Peyer's patch (tissue), 4 donors: ENCODE measurements at regions not wholly inside any gene's neighbourhood (a gene's known extent, or its start where the extent isn't known, plus 50 kb on each side); places are given as distances from the start of the nearest gene placed in this dataset.

Experiments used
- DNase-seq, 3 donors: peaks; one replicate each; pipeline ENCODE4 v3.0.0-alpha.2; 2017 to 2019
- H3K27ac ChIP-seq, 4 donors: fragments of 200-600 bp; sonication (generic); one replicate each; pipeline ENCODE4 v1.5.1; 2016 to 2019
- H3K27me3 ChIP-seq, 2 donors: fragments of 200-600 bp; sonication (generic); one replicate each; pipeline ENCODE4 v1.5.1; 2019
- H3K36me3 ChIP-seq, 3 donors: fragments of 200-600 bp; sonication (generic); one replicate each; pipeline ENCODE4 v1.5.1; 2016 to 2019
- H3K4me1 ChIP-seq, 4 donors: fragments of 200-600 bp; sonication (generic); one replicate each; pipeline ENCODE4 v1.5.1; 2016 to 2019
- H3K4me3 ChIP-seq, 4 donors: fragments of 200-600 bp; sonication (generic); 1 replicate in 3 of 4; 2 replicates in 1 of 4; pipeline ENCODE4 v1.5.1; 2016 to 2019; ENCODE audit warnings: mild to moderate bottlenecking in 1 of 4
- H3K9me3 ChIP-seq, 4 donors: fragments of 200-600 bp; sonication (generic); one replicate each; pipeline ENCODE4 v1.5.1; 2016 to 2019; ENCODE audit warnings: mild to moderate bottlenecking in 1 of 4
- POLR2A ChIP-seq, 2 donors: fragments of 450-650 bp; IDR thresholded peaks; one replicate each; pipeline ENCODE4 v1.5.1; 2017; ENCODE audit warnings: antibody characterized with exemption in 2 of 2, mild to moderate bottlenecking in 2 of 2, moderate library complexity in 2 of 2
- TF ChIP-seq, protein P1 (sequence below), 6 experiments: fragments of 450-650 bp in 4 of 6; fragments of 200-600 bp in 2 of 6; sonication (generic) in 1 of 6; IDR thresholded peaks; one replicate each; pipeline ENCODE4 v1.5.1; 2017 to 2019; ENCODE audit warnings: antibody characterized with exemption in 6 of 6, mild to moderate bottlenecking in 3 of 6, moderate library complexity in 1 of 6

DNA sequence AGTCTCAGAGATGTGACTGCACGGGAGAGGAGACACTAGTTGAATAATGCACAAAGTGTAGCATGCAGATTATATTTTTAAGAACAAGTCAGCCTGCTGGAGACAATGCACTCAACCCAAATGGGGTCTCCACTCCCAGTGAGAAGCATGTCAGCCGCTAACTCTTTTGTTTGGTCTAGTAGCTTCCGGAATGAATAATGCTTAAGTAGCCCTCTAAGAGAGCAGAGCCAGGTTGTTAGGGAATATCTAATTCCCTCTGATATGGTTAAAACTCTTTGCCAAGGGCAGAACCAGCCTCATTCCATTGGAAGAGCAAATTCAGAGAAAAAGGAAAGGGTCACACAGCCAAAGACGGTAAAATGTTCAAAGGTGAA, 80.4 kb downstream of the DAD1 start:
- Histone ChIP-seq H3K27me3 (no peaks in the 10 kb centered on the region), H3K27ac (peak overlapping the region in 3 of 4 donors; percentile 57 to 75 (median 70)), H3K4me3 (peak overlapping the region in 1 of 4 donors; percentile 10), H3K9me3 (no peaks in the 10 kb centered on the region), H3K4me1 (peaks cover 0 to 14% (median 6%) of the 10 kb centered on the region in 4 donors), H3K36me3 (no peaks in the 10 kb centered on the region)
- TF ChIP-seq POLR2A (IDR thresholded peaks at IDR 0.05): no peak
- TF ChIP-seq, protein P1, sequence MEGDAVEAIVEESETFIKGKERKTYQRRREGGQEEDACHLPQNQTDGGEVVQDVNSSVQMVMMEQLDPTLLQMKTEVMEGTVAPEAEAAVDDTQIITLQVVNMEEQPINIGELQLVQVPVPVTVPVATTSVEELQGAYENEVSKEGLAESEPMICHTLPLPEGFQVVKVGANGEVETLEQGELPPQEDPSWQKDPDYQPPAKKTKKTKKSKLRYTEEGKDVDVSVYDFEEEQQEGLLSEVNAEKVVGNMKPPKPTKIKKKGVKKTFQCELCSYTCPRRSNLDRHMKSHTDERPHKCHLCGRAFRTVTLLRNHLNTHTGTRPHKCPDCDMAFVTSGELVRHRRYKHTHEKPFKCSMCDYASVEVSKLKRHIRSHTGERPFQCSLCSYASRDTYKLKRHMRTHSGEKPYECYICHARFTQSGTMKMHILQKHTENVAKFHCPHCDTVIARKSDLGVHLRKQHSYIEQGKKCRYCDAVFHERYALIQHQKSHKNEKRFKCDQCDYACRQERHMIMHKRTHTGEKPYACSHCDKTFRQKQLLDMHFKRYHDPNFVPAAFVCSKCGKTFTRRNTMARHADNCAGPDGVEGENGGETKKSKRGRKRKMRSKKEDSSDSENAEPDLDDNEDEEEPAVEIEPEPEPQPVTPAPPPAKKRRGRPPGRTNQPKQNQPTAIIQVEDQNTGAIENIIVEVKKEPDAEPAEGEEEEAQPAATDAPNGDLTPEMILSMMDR (IDR thresholded peaks at IDR 0.05): no peak
- no peak for DNase-seq

DNA sequence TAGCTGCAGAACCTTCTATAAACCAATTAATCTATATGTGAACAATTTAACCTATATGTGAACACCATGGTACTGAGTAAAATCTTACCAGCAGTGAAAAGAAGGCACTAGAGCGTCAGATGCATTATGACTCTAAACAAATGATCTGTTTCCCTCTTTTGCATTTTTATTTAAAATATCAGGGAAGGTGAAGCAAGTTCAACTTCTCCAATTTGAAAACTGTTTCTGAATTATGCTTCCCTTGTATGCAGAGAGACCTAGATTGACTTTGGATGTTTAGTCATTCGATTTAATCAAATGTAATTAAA, 80.9 kb downstream of the DAD1 start:
- no peaks in the 10 kb centered on the region for H3K9me3 ChIP-seq

DNA sequence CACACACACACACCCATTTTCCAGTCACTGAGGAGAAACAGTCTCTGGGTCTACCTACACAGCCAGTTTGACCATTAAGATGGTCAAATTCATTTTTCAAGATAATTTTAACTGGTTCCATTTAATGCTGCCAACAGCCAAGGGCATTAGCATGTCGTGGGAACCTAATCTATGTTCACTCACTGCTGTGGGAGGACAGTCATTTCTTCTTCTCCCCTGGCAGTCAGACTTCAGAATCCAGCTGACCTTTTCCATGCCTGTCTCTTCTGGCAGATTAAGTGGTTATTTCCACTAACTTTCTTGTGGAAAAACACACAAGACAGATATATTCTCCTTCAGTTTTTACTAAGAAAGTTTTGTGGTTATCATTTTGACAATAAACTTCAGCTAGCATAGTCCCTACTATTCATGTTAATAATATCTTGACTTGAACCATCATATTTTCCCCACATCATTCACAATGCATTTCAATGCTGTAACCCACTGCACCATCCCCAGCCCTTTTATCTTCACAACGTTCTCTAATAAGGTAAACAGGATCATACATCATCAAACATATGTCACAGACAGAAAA, 82.2 kb downstream of the DAD1 start:
- TF ChIP-seq, protein P1 (IDR thresholded peaks at IDR 0.05): no peak
- TF ChIP-seq POLR2A (IDR thresholded peaks at IDR 0.05): no peak

More for the DNA sequence above, 80.9 kb downstream of the DAD1 start:
- TF ChIP-seq, protein P1 (IDR thresholded peaks at IDR 0.05): no peak
- no peak for TF ChIP-seq POLR2A (IDR thresholded peaks at IDR 0.05)
- no peaks in the 10 kb centered on the region for H3K27me3 ChIP-seq
- peak overlapping the region in 3 of 4 donors; percentile 57 to 75 (median 70) for H3K27ac ChIP-seq
- H3K4me3 ChIP-seq: no peak overlapping the region
- no peaks in the 10 kb centered on the region for H3K36me3 ChIP-seq
- H3K4me1 ChIP-seq: peaks cover 0 to 11% (median 5%) of the 10 kb centered on the region in 4 donors
- DNase-seq: no peak

DNA sequence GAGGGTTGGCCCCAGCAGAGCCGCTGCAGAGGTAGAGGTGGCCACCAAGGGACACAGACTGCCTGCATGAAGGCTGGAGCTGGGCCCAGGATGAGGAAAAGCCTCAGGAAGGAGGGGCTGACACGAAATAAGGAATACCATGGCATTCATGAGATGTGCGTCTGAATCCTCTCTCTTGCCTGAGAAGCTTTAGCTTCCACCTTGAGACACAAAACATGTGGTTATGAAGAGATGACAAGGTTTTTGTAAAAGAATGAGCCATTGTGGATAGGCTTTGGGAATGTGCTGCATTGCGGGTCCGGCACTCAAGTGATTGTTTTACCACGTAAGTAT, 82.7 kb downstream of the DAD1 start:
- H3K4me3 ChIP-seq: no peak overlapping the region
- peaks cover 0 to 11% (median 0%) of the 10 kb centered on the region in 4 donors for H3K4me1 ChIP-seq
- H3K27me3 ChIP-seq: no peaks in the 10 kb centered on the region
- H3K36me3 ChIP-seq: no peaks in the 10 kb centered on the region
- peak overlapping the region; percentile 47 to 75 (median 68) for H3K27ac ChIP-seq
- no peak for TF ChIP-seq POLR2A (IDR thresholded peaks at IDR 0.05)
- TF ChIP-seq, protein P1 (IDR thresholded peaks at IDR 0.05): no peak
- no peaks in the 10 kb centered on the region for H3K9me3 ChIP-seq
- DNase-seq: no peak

More for the DNA sequence above, 82.2 kb downstream of the DAD1 start:
- DNase-seq: no peak
- no peaks in the 10 kb centered on the region for H3K27me3 ChIP-seq
- H3K4me1 ChIP-seq: peaks cover 0 to 11% (median 0%) of the 10 kb centered on the region in 4 donors
- no peaks in the 10 kb centered on the region for H3K9me3 ChIP-seq
- peak overlapping the region; percentile 47 to 75 (median 68) for H3K27ac ChIP-seq
- no peak overlapping the region for H3K4me3 ChIP-seq
- no peaks in the 10 kb centered on the region for H3K36me3 ChIP-seq

DNA sequence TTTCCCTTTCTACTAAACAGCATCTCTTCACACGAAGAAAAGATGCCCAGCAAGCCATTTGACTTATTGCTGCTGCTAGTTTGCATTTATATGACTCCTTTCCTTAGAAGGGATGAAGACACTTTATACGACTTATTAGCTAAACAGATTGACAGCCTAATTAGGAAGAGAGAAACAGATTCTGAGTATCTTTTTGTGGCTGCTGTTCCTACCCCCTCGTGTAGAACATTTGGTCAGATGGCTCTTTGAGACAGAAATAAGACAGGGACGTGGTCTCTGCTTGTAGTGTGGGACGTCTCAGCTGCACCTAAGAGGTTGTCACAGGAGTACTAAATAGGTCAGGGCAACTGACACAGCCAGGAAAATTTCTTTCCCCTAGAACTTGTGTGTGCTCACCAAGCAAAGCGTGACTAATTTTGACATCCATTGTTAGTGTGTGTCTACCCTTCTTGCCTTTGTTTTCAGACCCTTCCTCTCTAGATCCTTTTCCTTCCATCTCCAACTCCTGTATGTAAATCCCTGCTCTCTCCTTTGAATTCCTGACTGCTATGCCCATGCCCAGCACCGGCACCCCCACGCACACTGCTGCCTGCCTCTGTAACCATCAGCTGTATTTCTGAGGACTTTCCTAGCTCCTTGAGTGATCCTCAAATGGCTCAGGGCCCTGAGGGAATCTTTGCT, 83.2 kb downstream of the DAD1 start:
- H3K27ac ChIP-seq: peak overlapping the region; percentile 47 to 75 (median 68)
- TF ChIP-seq, protein P1 (IDR thresholded peaks at IDR 0.05): no peak
- TF ChIP-seq POLR2A (IDR thresholded peaks at IDR 0.05): no peak
- H3K27me3 ChIP-seq: no peaks in the 10 kb centered on the region
- peak in 1 of 3 donors; percentile 65 for DNase-seq
- H3K9me3 ChIP-seq: no peaks in the 10 kb centered on the region
- peaks cover 0 to 8% (median 0%) of the 10 kb centered on the region in 4 donors for H3K4me1 ChIP-seq
- no peaks in the 10 kb centered on the region for H3K36me3 ChIP-seq
- H3K4me3 ChIP-seq: no peak overlapping the region
